NCI-H82 treated with DMSO at 0.1 percent for 48 hours (cell line): ENCODE measurements at regions not wholly inside any gene's neighbourhood (a gene's known extent, or its start where the extent isn't known, plus 50 kb on each side); places are given as distances from the start of the nearest gene placed in this dataset.

ENCODE experiments used
- DNase-seq: peaks from one replicate; lab custom pipeline; 2025; ENCODE audit not compliant: unreplicated experiment; lab: John Stamatoyannopoulos, UW

DNA sequence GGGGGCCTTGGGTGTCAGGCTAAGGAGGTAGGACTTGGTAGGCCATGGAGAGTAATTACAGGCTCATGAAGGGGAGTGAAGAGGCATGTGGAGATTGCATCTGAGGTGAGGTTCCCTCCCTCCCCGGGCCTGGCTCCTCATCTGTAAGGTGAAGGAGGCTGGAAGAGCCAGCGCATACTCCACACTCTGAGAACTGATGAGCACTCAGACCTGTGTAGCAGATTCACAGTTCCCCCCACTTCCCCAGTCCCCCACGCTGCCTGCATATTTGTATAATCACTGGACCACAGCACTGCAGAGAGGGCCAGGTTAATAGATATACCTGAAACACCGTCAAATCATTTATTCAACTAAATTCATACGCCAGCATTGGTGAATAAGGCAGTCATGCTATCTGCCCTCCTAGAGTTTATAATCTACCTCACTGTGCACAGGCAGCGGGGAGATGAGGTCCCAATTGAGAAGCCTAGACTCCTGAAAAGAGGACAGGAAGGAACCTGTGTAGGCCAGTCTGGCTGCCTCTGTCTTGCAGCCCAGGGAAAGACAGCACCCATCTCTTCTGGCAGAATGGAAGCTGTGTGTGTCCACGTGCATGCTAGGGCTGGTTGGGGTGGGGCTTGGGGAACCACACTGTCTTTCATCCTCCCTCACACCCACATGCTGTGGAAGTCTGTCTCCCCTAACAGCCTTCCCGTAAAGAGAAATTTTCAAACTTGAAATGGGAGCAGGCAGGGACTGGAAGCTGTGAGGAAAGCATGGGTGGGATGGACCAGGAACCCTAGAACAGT, 110.6 kb upstream of the ATP1A1 start:
- DNase-seq, result no peak

DNA sequence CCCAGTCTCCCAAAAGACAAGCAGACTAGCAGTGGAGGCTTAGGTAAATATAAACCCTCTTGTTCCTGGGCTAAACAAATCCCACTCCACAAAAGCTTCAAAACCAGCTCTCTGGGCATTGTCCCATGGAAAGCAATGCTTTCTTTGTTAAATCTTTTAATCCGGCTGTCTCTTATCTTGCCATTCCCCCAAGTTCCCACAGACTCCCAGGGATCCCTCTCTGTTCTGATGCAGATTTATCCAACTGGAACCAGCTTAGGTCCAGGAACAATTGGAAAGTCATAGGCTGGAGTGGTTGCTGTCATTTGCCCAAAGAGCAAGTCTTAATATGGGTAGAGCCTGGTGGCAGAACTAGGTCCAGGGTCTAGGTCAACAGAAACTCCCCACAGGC, 110.1 kb upstream of the ATP1A1 start:
- peak; percentile 31 for DNase-seq

- DNase-seq, result peak; percentile 99
These were observed 106.8 kb upstream of the ATP1A1 start for GRCh38 chr1:116265931-116266863.

GRCh38 chr1:116266864-116267212, 106.2 kb upstream of the ATP1A1 start:
- no peak for DNase-seq

DNA sequence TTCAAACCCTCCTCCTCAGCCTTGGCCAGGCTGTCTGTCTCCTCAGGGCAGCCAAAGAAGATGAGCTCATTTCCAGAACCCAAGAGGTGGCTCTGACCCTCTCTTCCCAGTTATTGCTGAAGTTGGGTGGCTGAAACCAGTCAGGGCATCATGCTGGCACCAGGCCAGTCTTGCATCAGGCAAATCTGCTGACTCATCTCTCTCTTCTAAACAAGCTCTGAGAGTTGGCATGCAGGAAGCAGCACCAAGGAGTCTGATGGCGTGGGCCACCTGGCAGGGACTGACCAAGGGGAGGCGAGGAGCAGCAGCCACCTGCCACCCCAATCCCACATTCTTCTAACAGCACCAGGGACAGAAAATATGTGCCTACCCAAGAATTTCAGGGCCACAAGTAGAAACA, 104.8 kb upstream of the ATP1A1 start:
- DNase-seq, result no peak

GRCh38 chr1:116270316-116271057, 102.6 kb upstream of the ATP1A1 start:
- no peak for DNase-seq

DNA sequence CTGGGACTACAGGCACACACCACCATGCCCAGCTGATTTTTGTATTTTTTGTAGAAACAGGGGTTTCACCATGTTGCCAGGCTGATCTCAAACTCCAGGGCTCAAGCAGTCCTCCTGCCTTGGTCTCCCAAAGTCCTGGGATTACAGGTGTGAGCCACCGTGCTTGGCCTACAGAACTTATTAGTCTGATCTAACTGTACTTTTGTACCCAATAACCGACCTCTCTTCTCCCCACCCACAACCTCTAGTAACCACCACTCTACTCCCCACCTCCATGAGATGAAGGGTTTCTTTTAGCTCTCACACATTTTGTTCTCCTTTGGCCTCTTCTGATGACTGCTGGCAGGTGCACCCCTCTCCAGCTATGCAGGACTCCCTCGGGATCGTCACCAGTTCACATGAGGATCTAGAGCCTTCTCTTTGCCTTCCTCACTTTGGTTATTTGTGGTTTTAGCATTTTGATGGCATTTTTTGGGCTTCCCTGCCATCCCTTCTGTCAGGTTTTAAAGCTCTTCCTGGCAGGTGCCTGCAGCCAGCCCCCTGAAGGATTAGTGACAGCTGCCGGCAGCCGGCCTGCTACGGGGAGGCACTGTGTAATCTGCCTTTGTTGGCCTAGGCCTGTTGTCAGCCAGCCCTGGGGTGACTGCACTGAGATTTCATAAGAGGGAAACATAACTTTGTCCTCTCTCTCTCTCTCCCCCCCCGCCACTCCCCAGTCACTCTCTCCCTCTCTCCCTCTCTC, 99.8 kb upstream of the ATP1A1 start:
- DNase-seq, result peak; percentile 78

DNA sequence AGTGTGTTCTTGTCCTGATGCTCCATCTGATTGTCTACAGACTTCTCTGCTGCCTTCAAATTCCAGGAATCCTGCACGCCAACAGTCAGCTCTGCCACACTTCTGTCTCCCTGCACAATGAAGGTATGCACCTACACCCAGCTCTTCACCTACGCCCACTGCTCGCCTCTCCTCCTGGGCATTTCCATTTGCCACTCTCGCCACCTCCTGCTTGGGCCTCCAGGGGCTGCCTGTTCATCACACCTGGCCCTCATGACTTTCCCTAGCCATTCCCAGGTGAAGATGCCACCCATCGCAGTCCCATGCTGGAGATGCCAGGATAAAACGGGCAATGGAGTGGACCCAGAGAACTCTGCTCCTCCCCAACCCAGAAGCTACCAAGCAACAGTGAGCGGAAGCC, 96.5 kb upstream of the ATP1A1 start:
- no peak for DNase-seq

- DNase-seq, result no peak
These were observed 95.1 kb upstream of the ATP1A1 start for GRCh38 chr1:116277840-116278540.

GRCh38 chr1:116278541-116278866, 94.5 kb upstream of the ATP1A1 start:
- no peak for DNase-seq

DNA sequence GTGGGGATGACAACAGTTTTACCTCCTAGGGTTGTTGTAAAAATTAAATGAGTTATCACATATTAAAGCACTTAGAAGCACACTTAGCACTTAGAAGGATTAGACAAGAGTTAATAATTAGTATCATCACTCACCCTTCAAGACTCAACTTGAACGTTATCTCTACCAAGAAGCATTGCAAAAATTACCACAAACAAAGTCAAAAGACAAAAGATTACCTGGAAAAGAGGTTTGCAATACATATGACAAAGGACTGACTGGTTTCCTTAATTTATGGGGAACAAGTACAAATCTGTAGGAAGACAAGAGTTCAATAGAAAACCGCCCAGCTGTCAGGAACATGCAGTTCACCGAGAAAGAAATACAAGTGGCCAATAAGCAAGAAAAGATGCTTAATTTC, 93.3 kb upstream of the ATP1A1 start:
- DNase-seq, result no peak

DNA sequence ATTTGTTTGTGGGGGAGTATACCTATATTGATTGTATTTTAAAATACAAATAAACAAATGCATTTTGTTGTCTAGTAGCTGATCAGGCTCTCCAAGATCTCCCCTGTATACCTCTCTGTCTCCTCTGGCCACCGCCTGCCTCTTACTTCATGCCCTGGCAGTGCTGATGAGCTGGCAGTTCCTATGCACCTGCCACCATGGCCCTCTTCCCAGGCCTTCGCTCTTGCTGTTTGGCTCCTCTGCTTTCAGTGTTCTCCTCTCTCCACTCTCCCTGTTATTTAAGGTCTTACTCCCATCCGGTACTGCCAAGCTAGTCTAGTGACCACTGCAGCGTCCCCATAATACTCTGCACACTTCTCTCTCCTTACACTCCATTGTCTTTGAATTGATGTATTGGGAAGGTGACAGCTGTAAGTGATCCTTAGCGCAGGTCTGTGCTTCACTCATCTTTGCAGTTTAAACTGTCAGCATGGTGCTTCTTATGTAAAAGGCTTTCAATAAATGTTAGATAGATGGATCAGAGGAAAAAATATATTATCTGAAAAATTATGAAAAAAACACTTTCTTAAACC, 88.1 kb upstream of the ATP1A1 start:
- DNase-seq, result no peak

GRCh38 chr1:116286541-116286971, 86.5 kb upstream of the ATP1A1 start:
- DNase-seq, result no peak

- no peak for DNase-seq
These were observed 85.5 kb upstream of the ATP1A1 start for GRCh38 chr1:116287341-116288200.

DNA sequence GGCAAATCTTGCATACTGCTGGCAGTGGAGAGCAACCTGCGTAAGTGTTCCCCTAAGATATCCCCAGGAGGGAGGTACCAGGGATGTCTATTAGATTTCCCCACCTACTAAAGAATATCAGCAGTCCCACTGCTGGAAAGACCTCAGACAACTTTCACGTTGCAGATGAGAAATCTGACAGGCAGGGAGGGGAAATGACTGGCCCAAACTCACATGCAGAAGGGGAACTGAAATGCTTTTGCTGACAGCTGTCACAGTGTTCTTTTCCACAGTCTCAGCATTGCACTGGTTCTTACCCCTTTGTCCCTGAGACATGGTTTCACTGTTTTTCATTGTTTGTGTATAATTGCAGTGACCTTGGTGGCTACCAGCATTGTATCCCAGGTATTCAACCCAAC, 84.8 kb upstream of the ATP1A1 start:
- DNase-seq, result no peak

DNA sequence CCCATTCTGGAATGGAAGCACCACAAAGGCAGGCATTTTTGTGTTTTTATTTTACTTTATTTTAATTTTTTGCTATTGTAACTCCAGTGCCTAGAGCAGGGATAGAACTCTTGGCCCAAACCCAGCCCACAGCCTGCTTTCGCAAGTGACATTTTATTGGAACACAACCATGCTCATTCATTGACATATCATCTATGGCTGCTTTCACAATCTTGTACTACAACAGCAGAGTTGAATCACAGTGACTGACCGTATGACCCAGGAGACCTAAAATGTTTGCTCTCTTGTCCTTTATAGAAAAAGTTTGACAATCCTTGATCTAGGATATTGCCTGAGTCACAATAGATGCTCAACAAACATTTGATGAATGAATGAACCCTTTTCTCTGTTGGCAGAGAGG, 83.9 kb upstream of the ATP1A1 start:
- DNase-seq, result no peak

GRCh38 chr1:116290085-116290705, 82.8 kb upstream of the ATP1A1 start:
- no peak for DNase-seq

DNA sequence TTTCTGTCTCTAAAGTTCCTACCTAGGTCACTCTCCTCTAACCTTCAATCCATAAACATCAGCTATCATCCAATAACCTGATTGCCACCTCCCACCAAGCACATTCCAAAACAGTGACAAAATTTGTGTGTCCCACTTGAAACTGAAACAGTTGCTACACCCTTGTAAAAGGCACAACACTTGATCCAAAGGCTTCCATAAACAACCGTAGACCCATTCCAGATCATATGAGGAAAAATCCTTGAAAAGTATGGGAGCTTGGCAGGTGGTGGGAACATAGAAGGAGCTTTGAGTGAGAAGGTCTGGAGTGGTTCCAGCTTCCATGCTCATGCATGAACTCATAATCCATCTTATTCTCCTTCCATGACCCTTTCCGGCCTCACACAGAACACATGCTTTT, 82.0 kb upstream of the ATP1A1 start:
- DNase-seq, result no peak
